OCI-LY3 (cell line): ENCODE measurements at regions not wholly inside any gene's neighbourhood (a gene's known extent, or its start where the extent isn't known, plus 50 kb on each side); places are given as distances from the start of the nearest gene placed in this dataset.

Experiments used
- EZH2phosphoT487 ChIP-seq: fragments of 200-600 bp; shearing (Covaris generic); IDR thresholded peaks from 2 replicates; pipeline ENCODE4 v1.6.1; 2018; ENCODE audit warnings: antibody characterized with exemption, mixed run types, low read depth
- TF ChIP-seq, protein P1 (sequence below): fragments of 200-600, 300-600 bp; sonication (generic); IDR thresholded peaks from 2 replicates; pipeline ENCODE4 v1.5.1; 2014; ENCODE audit warnings: antibody characterized with exemption, low read length, low read depth

GRCh38 chr5:24163091-24163490 lies 481.7 kb downstream of the CDH10 start:
- TF ChIP-seq EZH2phosphoT487, result no peak
- TF ChIP-seq, protein P1, sequence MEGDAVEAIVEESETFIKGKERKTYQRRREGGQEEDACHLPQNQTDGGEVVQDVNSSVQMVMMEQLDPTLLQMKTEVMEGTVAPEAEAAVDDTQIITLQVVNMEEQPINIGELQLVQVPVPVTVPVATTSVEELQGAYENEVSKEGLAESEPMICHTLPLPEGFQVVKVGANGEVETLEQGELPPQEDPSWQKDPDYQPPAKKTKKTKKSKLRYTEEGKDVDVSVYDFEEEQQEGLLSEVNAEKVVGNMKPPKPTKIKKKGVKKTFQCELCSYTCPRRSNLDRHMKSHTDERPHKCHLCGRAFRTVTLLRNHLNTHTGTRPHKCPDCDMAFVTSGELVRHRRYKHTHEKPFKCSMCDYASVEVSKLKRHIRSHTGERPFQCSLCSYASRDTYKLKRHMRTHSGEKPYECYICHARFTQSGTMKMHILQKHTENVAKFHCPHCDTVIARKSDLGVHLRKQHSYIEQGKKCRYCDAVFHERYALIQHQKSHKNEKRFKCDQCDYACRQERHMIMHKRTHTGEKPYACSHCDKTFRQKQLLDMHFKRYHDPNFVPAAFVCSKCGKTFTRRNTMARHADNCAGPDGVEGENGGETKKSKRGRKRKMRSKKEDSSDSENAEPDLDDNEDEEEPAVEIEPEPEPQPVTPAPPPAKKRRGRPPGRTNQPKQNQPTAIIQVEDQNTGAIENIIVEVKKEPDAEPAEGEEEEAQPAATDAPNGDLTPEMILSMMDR, result no peak
